SK-N-SH (cell line): ENCODE measurements at regions not wholly inside any gene's neighbourhood (a gene's known extent, or its start where the extent isn't known, plus 50 kb on each side); places are given as distances from the start of the nearest gene placed in this dataset.

Source experiments
- CTCF ChIA-PET: fragments of 300-600, 350-600 bp; formaldehyde crosslinking; extraction: SDS; loops from one replicate; lab custom pipeline; 2021; lab: Yijun Ruan, JAX
- POLR2A ChIA-PET: fragments of 350-600 bp; sonication (Branson Sonifier 250); formaldehyde crosslinking; extraction: SDS; loops from one replicate; lab custom pipeline; 2020; ENCODE audit warnings: antibody characterized with exemption, inconsistent platforms; lab: Yijun Ruan, JAX
- DNase-seq: peaks from one replicate; pipeline ENCODE4 v3.0.0; 2012
- H2AFZ ChIP-seq: fragments of 200-600 bp; sonication (generic); 2 replicates; pipeline ENCODE4 v1.8.1; 2016; ENCODE audit warnings: antibody characterized with exemption, mild to moderate bottlenecking, low read depth
- H3F3A ChIP-seq: fragments of 200-600 bp; sonication (generic); replicated peaks from 2 replicates; pipeline ENCODE3; 2016; ENCODE audit warnings: antibody characterized with exemption, mild to moderate bottlenecking; ENCODE audit not compliant: insufficient read depth
- H3K27ac ChIP-seq, 2 experiments: fragments of 200-500 bp in 1 of 2; fragments of 200-600 bp in 1 of 2; sonication (Bioruptor generic) in 1 of 2; sonication (generic), shearing (Covaris generic) in 1 of 2; 2 replicates each; pipeline versions ENCODE4 v1.5.1 to v1.6.1; 2014 to 2016; ENCODE audit warnings: low read depth in 2 of 2, inconsistent platforms in 1 of 2, low read length in 1 of 2, mild to moderate bottlenecking in 1 of 2, mixed read lengths in 1 of 2
- H3K27me3 ChIP-seq: fragments of 200-600 bp; sonication (generic), shearing (Covaris generic); 2 replicates; pipeline ENCODE4 v1.6.1; 2016; ENCODE audit warnings: mixed run types; ENCODE audit not compliant: insufficient read depth
- H3K36me3 ChIP-seq, 2 experiments: fragments of 200-500 bp in 1 of 2; fragments of 200-600 bp in 1 of 2; sonication (Bioruptor generic) in 1 of 2; sonication (generic) in 1 of 2; replicated peaks in 1 of 2; 2 replicates each; pipeline versions ENCODE3 to v1.5.1; 2014 to 2016; ENCODE audit warnings: low read length in 1 of 2, mild to moderate bottlenecking in 1 of 2; ENCODE audit not compliant: insufficient read depth in 2 of 2, control insufficient read depth in 1 of 2
- H3K4me1 ChIP-seq, 2 experiments: fragments of 200-500 bp in 1 of 2; fragments of 200-600 bp in 1 of 2; sonication (Bioruptor generic) in 1 of 2; sonication (generic), shearing (Covaris generic) in 1 of 2; 2 replicates each; pipeline versions ENCODE4 v1.5.1 to v1.6.1; 2014 to 2016; ENCODE audit warnings: low read depth in 1 of 2, low read length in 1 of 2, mixed run types in 1 of 2; ENCODE audit not compliant: insufficient read depth in 2 of 2, control insufficient read depth in 1 of 2
- H3K4me2 ChIP-seq: fragments of 200-600 bp; sonication (generic), shearing (Covaris generic); 2 replicates; pipeline ENCODE4 v1.6.1; 2017; ENCODE audit warnings: mixed run types
- H3K4me3 ChIP-seq, 2 experiments: fragments of 200-500 bp in 1 of 2; fragments of 200-600 bp in 1 of 2; sonication (Bioruptor generic) in 1 of 2; sonication (generic), shearing (Covaris generic) in 1 of 2; 2 replicates each; pipeline versions ENCODE4 v1.5.1 to v1.8.1; 2014 to 2016; ENCODE audit warnings: low read depth in 2 of 2, inconsistent platforms in 1 of 2, low read length in 1 of 2, mild to moderate bottlenecking in 1 of 2, mixed read lengths in 1 of 2, moderate library complexity in 1 of 2
- H3K79me2 ChIP-seq: fragments of 200-600 bp; sonication (generic); 2 replicates; pipeline ENCODE4 v1.8.1; 2017; ENCODE audit warnings: mild to moderate bottlenecking; ENCODE audit not compliant: insufficient read depth
- H3K9ac ChIP-seq: fragments of 200-600 bp; sonication (generic); 2 replicates; pipeline ENCODE4 v1.6.1; 2017; ENCODE audit warnings: mixed run types
- H3K9me2 ChIP-seq: fragments of 200-600 bp; sonication (generic); 2 replicates; pipeline ENCODE4 v1.6.1; 2017; ENCODE audit warnings: mixed run types
- H3K9me3 ChIP-seq: fragments of 200-600 bp; sonication (generic); 2 replicates; pipeline ENCODE4 v1.6.1; 2017; ENCODE audit warnings: mixed run types, mild to moderate bottlenecking, moderate library complexity
- H4K20me1 ChIP-seq: fragments of 200-600 bp; sonication (generic); 2 replicates; pipeline ENCODE4 v1.6.1; 2017; ENCODE audit warnings: mild to moderate bottlenecking, mixed run types; ENCODE audit not compliant: insufficient read depth
- NFIC ChIP-seq: IDR thresholded peaks from 2 replicates; pipeline ENCODE4 v1.4.0; 2012; ENCODE audit warnings: borderline replicate concordance
- SMC3 ChIP-seq: IDR thresholded peaks from 2 replicates; pipeline ENCODE4 v1.6.1; 2012; ENCODE audit warnings: low read depth, low read length, improper control_type of control experiment
- TCF12 ChIP-seq: IDR thresholded peaks from 2 replicates; pipeline ENCODE4 v1.4.0; 2012
- TEAD4 ChIP-seq: IDR thresholded peaks from 2 replicates; pipeline ENCODE4 v1.4.0; 2012; ENCODE audit warnings: mild to moderate bottlenecking, borderline replicate concordance; ENCODE audit not compliant: insufficient read depth
- YY1 ChIP-seq: IDR thresholded peaks from 2 replicates; pipeline ENCODE4 v1.4.0; 2012; ENCODE audit warnings: low read depth, mild to moderate bottlenecking
- ZBTB33 ChIP-seq: IDR thresholded peaks from 2 replicates; pipeline ENCODE4 v1.4.0; 2012; ENCODE audit warnings: low read depth, borderline replicate concordance
- WGBS: methylation state at CpG from one replicate; pipeline ENCODE4 v1.1.6; 2017; ENCODE audit warnings: low lambda C conversion rate; 5-methylcytosine and 5-hydroxymethylcytosine counted together

DNA sequence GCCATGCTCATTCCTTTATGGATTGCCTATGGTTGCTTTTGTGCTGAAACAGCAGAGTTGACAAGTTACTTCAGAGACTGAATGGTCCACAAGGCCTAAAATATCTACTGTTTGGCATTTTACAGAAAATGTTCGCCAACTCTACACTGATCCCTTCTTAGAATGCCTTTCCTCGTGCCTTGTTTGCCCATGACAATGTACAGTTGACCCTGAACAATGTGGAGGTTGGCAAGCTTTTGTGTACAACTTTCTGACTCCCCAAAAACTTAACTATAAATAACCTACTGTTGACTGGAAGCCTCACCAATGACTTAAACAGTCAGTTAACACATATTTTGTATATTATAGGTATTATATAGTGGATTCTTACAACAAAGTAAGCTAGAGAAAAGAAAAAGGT lies 361.4 kb downstream of the EPHA4 start:
- Histone ChIP-seq H3K36me3 (no peaks in the 10 kb centered on the region), H3K4me3 (no peak overlapping the region), H2AFZ (no peak overlapping the region), H3K27ac (no peak overlapping the region), H4K20me1 (no peaks in the 10 kb centered on the region), H3K79me2 (no peaks in the 10 kb centered on the region), H3K4me1 (no peaks in the 10 kb centered on the region)
- POLR2A ChIA-PET, result no interaction called here
- CTCF ChIA-PET, result no interaction called here
- TF ChIP-seq ZBTB33 (no peak), TCF12 (no peak), SMC3 (no peak), TEAD4 (no peak)
- TF ChIP-seq, all 33 proteins: peak for 0
- Histone ChIP-seq H3K4me2 (no peak overlapping the region), H3K27me3 (no peaks in the 10 kb centered on the region), H3K9me3 (no peaks in the 10 kb centered on the region), H3K9ac (no peak overlapping the region), H3F3A (no peaks in the 10 kb centered on the region), H3K9me2 (no peaks in the 10 kb centered on the region)
- DNase-seq, result no peak
- 0% methylated on average over 2 of the region's 2 CpGs for WGBS

DNA sequence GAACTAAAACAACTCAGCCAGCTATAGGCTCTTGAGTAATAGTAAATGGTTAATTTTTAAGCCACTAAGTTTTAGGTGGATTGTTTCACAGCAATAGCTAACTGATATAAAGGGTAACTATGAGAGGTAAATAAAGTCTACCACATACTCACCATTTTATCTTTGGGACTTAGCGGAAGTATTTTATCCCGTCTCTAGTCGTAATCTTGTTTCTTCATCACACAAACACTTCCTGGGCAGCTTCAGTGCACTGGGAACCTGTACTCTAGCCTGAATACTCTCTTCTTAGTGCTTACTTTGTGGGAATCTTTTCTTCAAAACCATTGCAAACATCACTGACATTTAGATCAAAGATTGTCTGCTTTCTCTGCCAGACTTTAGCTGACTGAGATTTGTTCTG lies 360.5 kb downstream of the EPHA4 start:
- no peaks in the 10 kb centered on the region for H3K4me1 ChIP-seq
- H2AFZ ChIP-seq, result no peak overlapping the region
- CTCF ChIA-PET, result no interaction called here
- no peak overlapping the region for H3K4me3 ChIP-seq
- POLR2A ChIA-PET, result no interaction called here
- H3K27me3 ChIP-seq, result no peaks in the 10 kb centered on the region
- WGBS, result 5% methylated on average over 3 of the region's 3 CpGs
- no peak for TF ChIP-seq NFIC
- TF ChIP-seq TEAD4, result no peak
- TF ChIP-seq, all 33 proteins: peak for 0
- Histone ChIP-seq H3K4me2 (no peak overlapping the region), H3K36me3 (no peaks in the 10 kb centered on the region), H3K9ac (no peak overlapping the region), H4K20me1 (no peaks in the 10 kb centered on the region), H3K79me2 (no peaks in the 10 kb centered on the region), H3K27ac (no peak overlapping the region), H3K9me2 (no peaks in the 10 kb centered on the region), H3K9me3 (no peaks in the 10 kb centered on the region), H3F3A (no peaks in the 10 kb centered on the region)
- DNase-seq, result no peak

DNA sequence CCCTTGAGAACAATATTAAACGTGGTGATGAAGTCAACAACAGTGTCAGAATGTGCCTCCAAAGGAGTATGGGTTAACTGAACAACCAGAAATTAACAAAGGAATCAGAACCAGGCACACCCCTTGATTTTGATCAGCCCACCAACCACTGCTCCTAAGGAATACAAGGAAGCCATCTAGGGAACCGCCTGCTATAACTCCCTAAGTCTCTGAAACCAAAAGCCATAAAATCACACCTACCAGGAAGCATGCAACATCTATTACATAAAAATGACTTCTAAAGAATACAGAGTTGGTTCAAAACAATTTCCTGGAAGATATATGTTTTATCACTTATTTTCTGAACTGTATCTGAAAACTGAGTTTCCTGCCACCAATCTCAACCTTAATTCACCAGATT lies 360.0 kb downstream of the EPHA4 start:
- H2AFZ ChIP-seq, result no peak overlapping the region
- H3K27ac ChIP-seq, result no peak overlapping the region
- H3K9ac ChIP-seq, result no peak overlapping the region
- ChIA-PET CTCF (no interaction called here), POLR2A (no interaction called here)
- H4K20me1 ChIP-seq, result no peaks in the 10 kb centered on the region
- no peak for TF ChIP-seq YY1
- H3K9me2 ChIP-seq, result no peaks in the 10 kb centered on the region
- no peaks in the 10 kb centered on the region for H3K27me3 ChIP-seq
- no peaks in the 10 kb centered on the region for H3K36me3 ChIP-seq
- no peaks in the 10 kb centered on the region for H3K4me1 ChIP-seq
- no peaks in the 10 kb centered on the region for H3K79me2 ChIP-seq
- no peaks in the 10 kb centered on the region for H3F3A ChIP-seq
- H3K4me2 ChIP-seq, result no peak overlapping the region
- no peak overlapping the region for H3K4me3 ChIP-seq
- WGBS, result 0% methylated on average over 2 of the region's 2 CpGs
- DNase-seq, result no peak
- no peaks in the 10 kb centered on the region for H3K9me3 ChIP-seq
